Left lobe of liver (tissue), 2 donors: ENCODE measurements at regions not wholly inside any gene's neighbourhood (a gene's known extent, or its start where the extent isn't known, plus 50 kb on each side); places are given as distances from the start of the nearest gene placed in this dataset.
A peak's percentile ranks its signal among the peaks of the same experiment; 100 is the strongest.

Experiments
- ATAC-seq: fragments of 200-7000 bp; cut with Tn5 transposase; one replicate; pipeline ENCODE4 v1.9.1; 2020; ENCODE audit warnings: mild to moderate bottlenecking, moderate library complexity
- DNase-seq: peaks from one replicate; pipeline ENCODE4 v3.0.0-alpha.2; 2020; ENCODE audit warnings: low spot score
- donor health status: DM: no; HTN: no; CAD: no; lungs with moderate emphysema.
- donor health status: DM: no; HTN: yes; CAD: no.

DNA sequence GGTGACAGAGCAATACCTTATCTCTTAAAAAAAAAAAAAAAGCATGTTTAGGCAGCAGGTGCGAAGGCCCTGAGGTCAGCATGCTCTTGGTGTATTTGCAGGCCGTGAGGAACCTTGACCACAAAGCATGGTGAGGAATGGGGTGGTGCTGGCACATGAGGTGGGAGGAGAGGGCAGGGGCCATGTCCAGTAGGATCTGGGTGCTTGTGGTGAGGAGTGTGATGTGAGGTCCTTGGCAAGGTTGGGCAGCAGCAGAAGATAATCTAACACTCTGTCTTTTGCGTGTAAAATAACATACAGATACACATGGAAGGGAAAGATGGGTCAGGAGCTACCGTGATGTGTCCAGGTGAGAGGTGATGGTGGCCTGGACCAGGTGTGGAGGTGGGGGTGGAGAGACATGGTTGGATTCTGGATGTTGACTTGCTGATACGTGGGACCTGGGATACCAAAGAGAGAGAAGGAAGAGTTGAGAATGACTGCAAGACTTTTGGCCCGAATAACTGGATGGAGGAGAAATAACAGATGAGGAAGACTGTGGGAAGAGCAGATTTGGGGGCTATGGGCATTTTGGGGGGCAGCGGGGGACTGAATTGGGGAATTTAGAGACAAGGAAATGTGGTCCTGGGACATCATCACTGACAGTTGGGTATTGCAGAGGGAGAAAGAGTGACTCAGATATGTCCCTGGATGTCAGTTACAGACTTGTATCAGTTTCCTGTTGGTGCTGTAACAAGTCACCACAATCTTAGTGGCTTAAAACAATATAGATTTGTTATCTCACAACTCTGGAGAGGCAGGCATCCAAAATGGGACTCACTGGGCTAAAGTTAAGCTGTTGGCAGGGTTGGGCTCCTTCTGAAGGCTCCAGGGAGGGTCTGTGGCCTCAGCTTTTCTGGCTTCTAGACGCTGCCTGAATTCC is 274.9 kb downstream of the HAPSTR1 start:
- no peak for DNase-seq
- no peak for ATAC-seq

DNA sequence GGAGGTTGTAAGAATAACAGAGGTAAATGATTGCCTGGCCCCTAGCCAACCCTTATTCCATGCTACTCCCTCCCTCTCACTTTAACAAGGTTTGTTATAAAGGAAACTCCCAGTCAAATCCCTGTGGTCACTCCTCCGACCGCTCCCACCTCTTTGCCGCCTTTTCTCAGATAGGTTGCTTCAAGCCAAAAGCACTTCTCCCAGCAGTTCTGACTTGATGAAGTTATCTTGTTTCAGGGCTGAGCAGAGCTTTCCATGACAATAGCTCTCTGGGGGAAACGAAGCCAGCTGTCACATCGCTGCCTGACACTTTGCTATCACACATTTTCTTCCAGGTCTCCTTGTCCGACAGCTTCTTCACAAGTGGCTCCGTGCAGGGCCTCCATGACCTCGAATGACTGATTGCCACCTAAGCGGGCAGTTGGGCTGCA is 278.6 kb downstream of the HAPSTR1 start:
- DNase-seq (no peak), ATAC-seq (no peak)

DNA sequence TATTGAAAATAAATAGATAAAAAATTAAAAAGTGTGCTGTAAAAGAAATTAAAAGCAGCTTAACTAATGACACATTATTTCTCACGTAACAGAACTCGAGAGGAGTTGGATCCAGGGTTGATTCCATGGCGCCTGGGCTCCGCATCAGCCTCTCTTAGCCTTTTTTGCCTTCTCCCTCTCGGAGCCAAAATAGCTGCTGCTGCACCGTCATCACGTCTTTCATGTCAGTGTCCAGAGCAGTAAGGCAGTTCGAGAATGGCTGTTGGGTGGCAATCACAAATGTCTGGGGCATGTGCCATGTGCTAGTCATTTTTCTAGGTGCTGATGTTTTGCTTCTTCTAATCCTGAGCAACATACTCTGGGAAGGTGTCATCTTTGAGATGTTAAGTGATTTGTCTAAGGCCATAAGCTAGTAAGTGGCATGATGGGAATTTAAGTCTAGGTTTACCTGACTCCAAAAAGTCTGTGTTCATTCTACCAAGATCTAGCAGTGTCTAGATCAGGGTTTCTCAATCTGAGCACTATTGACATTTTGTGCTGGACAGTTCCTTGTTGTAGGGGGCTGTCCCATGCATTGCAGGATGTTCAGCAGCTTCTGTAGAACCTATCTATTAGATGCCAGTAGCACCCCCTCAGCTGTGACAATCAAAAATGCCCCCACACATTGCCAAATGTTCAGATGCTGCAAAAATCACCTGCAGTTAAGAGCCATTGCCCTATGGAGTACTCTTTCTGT is 280.4 kb downstream of the HAPSTR1 start:
- ATAC-seq, result no peak
- DNase-seq, result no peak

DNA sequence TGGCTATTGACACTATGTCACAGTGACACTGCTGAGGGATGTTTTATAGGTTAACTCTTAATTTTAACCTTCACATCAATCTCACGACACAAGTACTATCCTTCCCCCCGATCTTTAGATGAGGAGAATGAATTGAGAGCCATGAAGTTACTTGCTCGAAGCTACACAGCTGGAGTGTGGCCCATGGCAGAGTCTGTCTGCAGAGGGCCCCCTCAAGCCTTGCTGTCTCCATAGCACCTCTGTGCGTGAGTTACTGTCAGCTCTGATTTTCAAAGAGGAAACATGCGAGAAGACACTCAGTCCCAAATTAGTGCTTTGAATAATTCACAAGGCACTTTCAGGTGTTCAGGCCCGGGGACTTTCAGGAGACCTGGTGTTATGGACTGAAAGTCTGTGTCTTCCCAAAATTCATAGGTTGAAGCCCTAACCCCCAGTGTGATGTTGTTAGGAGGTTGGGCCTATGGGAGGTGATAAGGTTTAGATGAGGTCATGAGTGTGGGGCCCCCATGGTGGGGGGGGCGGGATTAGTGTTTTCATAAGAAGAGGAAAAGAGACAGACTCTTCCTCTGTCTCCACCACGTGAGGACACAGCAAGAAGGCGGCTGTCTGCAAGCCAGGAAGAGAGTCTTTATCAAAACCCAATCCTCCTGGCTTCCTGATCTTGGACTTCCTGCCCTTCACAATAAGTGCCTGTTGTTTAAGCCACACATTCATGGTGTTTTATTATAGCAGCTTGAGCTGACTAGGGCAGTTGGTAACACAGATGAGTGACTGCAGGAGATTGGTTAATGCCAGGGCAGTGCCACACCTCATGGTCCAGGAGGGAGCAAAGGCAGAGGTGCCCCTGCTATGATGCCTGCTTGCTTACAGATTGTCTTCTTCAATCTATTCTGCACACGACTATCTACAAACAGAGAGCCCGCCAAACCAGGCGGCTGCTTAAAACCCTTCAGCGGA is 281.8 kb downstream of the HAPSTR1 start:
- DNase-seq, result no peak
- no peak for ATAC-seq

DNA sequence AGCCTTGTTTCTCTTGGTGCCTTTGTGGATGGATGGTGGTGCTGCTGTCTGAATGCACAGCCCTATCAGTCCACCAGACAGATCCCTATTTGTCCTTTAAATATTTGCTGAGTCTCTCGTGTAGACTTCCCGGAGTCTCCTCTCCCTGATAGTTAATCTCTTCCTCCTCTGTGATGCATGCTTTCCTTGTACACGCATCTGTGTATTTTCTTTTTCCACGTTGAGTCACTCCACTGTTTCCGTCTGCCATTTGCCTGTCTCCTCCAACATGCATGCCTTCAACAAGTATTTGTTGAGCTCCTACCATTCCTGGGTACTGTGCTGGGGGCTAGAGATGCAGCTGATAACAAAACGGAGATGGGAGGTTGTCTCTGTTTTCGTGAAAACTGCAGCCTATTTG is 282.6 kb downstream of the HAPSTR1 start:
- DNase-seq (no peak), ATAC-seq (no peak)

- DNase-seq, result no peak
- ATAC-seq, result peak; percentile 48
These were observed 287.4 kb downstream of the HAPSTR1 start for GRCh38 chr16:9378876-9379275.

DNA sequence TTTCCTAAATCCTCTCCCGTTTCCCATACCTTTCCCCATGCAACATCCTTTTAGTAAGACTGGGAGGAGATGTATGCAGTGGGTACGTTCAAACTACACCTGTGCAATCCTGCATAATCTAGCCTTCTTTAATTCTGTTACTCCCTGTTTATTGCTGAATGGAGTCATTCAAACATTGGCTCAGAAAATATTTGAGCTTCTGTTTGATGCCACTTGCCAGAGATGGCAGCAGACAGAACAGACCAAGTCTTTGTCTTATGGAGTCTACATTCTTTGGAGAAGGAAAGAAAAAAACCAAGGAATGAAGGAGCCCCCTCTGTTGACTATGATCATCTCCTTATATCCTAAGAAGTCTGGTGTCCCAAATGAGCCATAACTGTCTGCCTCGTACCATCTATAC is 288.8 kb downstream of the HAPSTR1 start:
- DNase-seq (no peak), ATAC-seq (no peak)

DNA sequence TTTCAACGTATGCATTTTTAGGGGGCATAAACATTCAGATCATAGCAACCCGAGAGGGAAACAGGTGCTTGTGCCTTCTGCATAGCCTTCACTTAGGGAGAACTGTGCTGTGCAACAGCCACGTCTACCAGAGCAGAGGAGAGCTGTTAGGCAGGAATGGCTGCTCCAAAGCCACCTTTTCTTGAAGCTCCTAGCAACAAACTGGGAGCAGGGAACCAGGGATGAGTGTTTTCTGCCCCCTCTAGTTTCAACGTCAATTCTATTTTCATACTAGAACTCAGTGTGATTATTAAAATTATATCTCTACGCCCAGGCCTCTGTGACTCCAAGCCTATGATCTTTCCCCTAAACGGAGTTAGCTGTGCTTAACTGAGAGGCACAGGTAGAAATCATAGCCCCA is 290.0 kb downstream of the HAPSTR1 start:
- no peak for ATAC-seq
- DNase-seq, result no peak

- ATAC-seq (no peak), DNase-seq (no peak)
These were observed 290.5 kb downstream of the HAPSTR1 start for GRCh38 chr16:9381905-9382304.

DNA sequence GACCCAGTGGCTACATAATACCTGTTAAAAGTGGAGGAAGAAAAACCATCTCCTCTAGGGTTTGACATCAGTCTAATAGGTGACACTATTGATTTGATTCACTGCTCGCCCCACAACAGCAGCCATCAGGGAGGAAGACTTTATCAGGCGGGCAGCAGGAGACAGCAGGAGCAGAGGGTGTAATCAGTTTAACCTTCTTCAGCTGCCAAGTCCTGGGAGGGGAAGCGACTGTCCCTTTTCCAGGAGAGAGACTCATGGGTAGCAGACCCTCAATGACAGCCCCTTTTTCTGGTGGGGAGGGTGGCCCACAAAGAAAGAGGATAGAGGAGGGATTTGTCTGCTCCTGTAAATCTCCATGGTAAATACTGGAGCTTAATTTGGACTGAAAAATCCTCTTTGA is 291.8 kb downstream of the HAPSTR1 start:
- ATAC-seq, result no peak

DNA sequence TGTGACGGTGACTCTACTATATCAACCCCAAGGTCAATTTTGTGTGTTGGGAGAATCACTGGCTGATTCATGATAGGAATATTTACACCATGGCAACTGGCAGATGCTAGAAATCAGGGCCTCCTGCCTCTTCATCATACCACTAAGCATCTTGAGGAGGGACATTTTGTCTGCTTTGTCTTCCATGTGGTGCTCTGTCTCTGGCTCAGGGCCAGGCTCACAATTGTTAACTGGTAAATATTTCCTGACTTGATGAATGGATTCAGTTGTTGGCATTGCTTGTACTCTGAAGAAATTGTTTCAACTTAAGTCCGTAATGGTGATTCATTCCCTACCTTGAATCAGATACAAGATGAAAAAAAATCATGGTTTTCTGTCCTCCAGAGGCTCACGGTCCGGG is 292.7 kb downstream of the HAPSTR1 start:
- no peak for ATAC-seq
- no peak for DNase-seq

More for the DNA sequence above, 291.8 kb downstream of the HAPSTR1 start:
- DNase-seq, result no peak

GRCh38 chr16:9389543-9390207 is 298.2 kb downstream of the HAPSTR1 start:
- ATAC-seq (no peak), DNase-seq (no peak)

- no peak for ATAC-seq
- DNase-seq, result no peak
These were observed 301.5 kb downstream of the HAPSTR1 start for GRCh38 chr16:9392956-9393355.

GRCh38 chr16:9393591-9393990 is 302.1 kb downstream of the HAPSTR1 start:
- ATAC-seq, result no peak
- no peak for DNase-seq

GRCh38 chr16:9395958-9396359 is 304.5 kb downstream of the HAPSTR1 start:
- DNase-seq (no peak), ATAC-seq (peak; percentile 75)

DNA sequence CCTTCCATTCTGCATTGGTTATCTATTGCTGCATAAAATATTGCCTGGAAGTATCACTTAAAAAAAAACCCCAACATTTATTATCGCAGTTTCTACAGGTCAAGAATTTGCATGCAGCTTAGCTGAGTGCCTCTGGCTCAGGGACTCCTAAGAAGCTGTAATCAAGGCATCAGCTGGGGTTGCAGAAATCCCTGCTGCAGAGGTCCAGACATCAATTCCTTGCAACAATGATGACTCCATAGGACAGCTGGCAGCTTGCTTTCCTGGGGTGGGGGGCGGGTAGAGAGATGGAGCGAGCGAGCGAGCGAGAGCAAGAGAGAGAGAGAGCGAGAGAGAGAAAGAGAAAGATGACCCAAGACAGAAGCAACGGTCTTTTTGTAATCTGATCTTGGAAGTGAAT is 308.1 kb downstream of the HAPSTR1 start:
- DNase-seq (no peak), ATAC-seq (no peak)

DNA sequence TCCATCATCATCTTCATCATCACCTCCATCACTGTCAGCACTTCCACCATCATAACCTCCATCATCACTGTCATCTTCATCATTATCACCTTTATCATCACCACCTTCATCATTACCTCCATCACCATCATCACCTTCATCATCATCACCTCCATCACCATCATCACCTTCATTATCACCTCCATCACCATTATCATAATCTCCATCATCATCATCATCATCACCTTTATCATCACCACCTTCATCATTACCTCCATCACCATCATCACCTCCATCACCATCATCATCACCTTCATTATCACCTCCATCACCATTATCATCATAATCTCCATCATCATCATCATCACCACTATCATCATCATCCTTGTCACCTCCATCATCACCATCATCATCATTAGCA is 309.7 kb downstream of the HAPSTR1 start:
- no peak for ATAC-seq
- DNase-seq, result no peak

DNA sequence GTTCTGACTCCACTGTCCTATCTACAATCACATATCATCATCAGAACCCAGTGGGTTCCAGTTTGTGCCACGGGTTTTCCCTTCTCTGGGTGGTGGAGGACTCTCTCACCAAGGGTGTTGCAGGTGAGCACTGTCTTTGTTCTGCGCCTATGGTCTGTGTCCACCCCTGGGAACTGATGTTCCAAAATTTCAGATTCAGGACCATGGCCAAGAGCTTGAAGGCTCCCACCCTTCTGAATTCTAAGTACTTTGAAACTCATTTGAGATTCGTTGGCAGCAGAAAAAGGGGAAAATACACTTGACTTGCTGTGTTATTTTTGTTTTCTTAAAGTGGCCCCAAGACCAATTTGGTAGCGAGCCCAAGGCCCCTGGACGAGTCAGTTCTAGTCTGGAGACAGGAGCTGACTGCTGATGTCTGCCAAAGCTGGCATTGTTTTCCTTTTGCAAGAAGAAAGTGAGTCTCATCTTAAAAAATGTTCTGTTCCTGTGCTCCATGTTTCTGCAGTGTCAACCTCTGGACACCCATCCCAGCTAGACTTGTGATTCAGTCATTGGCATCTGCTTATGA is 310.9 kb downstream of the HAPSTR1 start:
- ATAC-seq, result no peak
- DNase-seq, result no peak

DNA sequence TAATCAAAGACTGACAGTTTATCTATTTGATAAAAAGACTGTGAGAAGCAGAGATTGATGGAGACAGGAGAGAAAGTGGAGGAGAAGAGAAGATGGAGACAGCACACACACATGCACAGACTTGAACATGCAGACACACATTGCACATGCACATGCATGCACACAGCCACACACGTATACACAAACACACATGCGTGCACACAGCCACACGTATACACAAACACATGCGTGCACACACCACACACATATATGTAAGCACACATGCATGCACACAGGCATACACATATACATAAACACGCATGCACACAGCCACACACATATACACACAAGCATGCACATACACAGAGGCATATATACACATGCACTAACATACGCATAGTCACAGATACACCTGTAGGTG is 313.4 kb downstream of the HAPSTR1 start:
- no peak for DNase-seq

DNA sequence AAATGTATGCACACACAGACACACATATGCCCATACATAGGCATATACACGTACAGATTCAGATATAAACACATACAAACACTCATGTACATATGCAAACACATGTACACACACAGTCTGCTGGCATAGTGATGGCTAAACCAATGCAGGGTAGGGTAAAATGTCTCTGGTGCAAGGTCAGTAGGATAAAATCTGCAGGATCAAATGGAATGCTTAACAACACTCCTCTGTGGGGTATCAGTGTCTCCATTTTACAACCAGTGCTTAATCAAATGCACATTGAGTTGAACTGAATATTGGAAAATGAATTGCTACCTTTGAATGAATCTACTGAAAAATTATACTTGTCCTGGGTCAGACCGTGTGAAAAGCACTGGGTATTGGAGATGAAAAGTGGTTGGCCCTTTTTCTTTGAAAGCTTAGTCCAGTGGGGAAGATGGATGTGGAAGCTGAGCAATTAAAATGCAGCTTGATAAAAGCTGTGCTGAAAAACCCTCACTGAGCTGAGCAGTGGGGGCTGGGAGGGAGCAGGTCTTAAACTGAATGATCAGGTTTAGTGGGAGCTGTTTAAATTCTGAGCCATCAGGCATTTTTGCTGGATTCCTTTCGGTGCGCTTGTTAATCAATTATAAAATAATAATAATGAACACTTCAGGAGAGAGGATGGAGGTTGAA is 314.7 kb downstream of the HAPSTR1 start:
- DNase-seq (no peak), ATAC-seq (no peak)

More for the DNA sequence above, 313.4 kb downstream of the HAPSTR1 start:
- ATAC-seq, result no peak
